ENCODE measurements at regions not wholly inside any gene's neighbourhood (a gene's known extent, or its start where the extent isn't known, plus 50 kb on each side); places are given as distances from the start of the nearest gene placed in this dataset.

GRCh38 chr5:107291866-107292265 lies 378.9 kb downstream of the EFNA5 start:
- H2AK9ac ChIP-seq (replicated peaks; ENCODE audit: low read depth, low read length, poor library complexity), result no peak overlapping the region
- H3K79me1 ChIP-seq (ENCODE audit: low read depth in 1 of 2, low read length in 2 of 2), result no peaks in the 10 kb centered on the region
- H4K8ac ChIP-seq (ENCODE audit: low read depth in 2 of 2, low read length in 2 of 2), result no peak overlapping the region
- no peaks in the 10 kb centered on the region for H3K27me3 ChIP-seq (ENCODE audit: control insufficient read depth, insufficient read depth, low read length)
- no peak overlapping the region for H3K4ac ChIP-seq (ENCODE audit: low read depth, low read length)
- no peaks in the 10 kb centered on the region for H3K9me3 ChIP-seq (ENCODE audit: control insufficient read depth, insufficient read depth, low read length)
- CTCF ChIA-PET, result no interaction called here
- H3K56ac ChIP-seq (ENCODE audit: extremely low read depth, insufficient read depth, low read length), result no peak overlapping the region
- BruUV-seq (replicated peaks), result no TSS peak
- DNase-seq (no peak), ATAC-seq (ENCODE audit: low read depth) (no peak)
- POLR2A ChIA-PET (ENCODE audit: unreplicated experiment), result no interaction called here
- H2BK15ac ChIP-seq (ENCODE audit: low read depth, low read length), result no peak overlapping the region
- H2BK5ac ChIP-seq (ENCODE audit: low read depth, low read length, poor library complexity, severe bottlenecking), result no peak overlapping the region
- H2AK5ac ChIP-seq (ENCODE audit: low read depth, low read length), result no peak overlapping the region
- no peak overlapping the region for H4K5ac ChIP-seq (ENCODE audit: low read depth, low read length)
- no peaks in the 10 kb centered on the region for H3K9me1 ChIP-seq (ENCODE audit: insufficient read depth, low read length)
- no peak overlapping the region for H4K91ac ChIP-seq (ENCODE audit: insufficient read depth, low read depth, low read length)
- TF ChIP-seq CHD1 (IDR thresholded peaks at IDR 0.05; ENCODE audit: low read depth, low read length) (no peak), MAZ (IDR thresholded peaks at IDR 0.05; ENCODE audit: borderline replicate concordance, low read depth, low read length) (no peak), RCOR1 (IDR thresholded peaks at IDR 0.05; ENCODE audit: insufficient replicate concordance, low read length) (no peak), ELK1 (IDR thresholded peaks at IDR 0.05; ENCODE audit: borderline replicate concordance, low read depth, low read length) (no peak), MAFK (IDR thresholded peaks at IDR 0.05; ENCODE audit: low read depth, low read length) (no peak), RFX5 (IDR thresholded peaks at IDR 0.05; ENCODE audit: low read depth, low read length) (no peak), POLR2A (IDR thresholded peaks at IDR 0.05; ENCODE audit: low read depth, low read length) (no peak), RAD21 (IDR thresholded peaks at IDR 0.05; ENCODE audit: low read length) (no peak), CTCF (conservative IDR thresholded peaks at IDR 0.05; ENCODE audit: low read depth, low read length) (no peak), NFE2L2 (IDR thresholded peaks at IDR 0.05; ENCODE audit: low read depth, low read length) (no peak)
- TF ChIP-seq, protein P1, sequence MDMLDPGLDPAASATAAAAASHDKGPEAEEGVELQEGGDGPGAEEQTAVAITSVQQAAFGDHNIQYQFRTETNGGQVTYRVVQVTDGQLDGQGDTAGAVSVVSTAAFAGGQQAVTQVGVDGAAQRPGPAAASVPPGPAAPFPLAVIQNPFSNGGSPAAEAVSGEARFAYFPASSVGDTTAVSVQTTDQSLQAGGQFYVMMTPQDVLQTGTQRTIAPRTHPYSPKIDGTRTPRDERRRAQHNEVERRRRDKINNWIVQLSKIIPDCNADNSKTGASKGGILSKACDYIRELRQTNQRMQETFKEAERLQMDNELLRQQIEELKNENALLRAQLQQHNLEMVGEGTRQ (IDR thresholded peaks at IDR 0.05; ENCODE audit: low read depth, low read length), result no peak
- no peak overlapping the region for H3K14ac ChIP-seq (replicated peaks; ENCODE audit: low read depth, low read length)
- in situ Hi-C loops (cut with MboI; ENCODE audit: low sequenced_read_pairs) (no loop called here), dilution Hi-C loops (cut with HindIII; ENCODE audit: low sequenced_read_pairs, unreplicated experiment) (no loop called here), intact Hi-C loops (cut with micrococcal nuclease) (no loop called here)
- no peaks in the 10 kb centered on the region for H4K20me1 ChIP-seq (ENCODE audit: insufficient read depth, low read length)
- H3K4me2 ChIP-seq (ENCODE audit: low read depth, low read length), result no peak overlapping the region
- H3K36me3 ChIP-seq (ENCODE audit: control insufficient read depth, insufficient read depth, low read length), result no peaks in the 10 kb centered on the region
- no peaks in the 10 kb centered on the region for H3K4me1 ChIP-seq (ENCODE audit: control insufficient read depth, insufficient read depth, low read length)
- no peak overlapping the region for H3K27ac ChIP-seq (ENCODE audit: insufficient read depth, low read length)
- H2BK120ac ChIP-seq (ENCODE audit: low read depth, low read length), result no peak overlapping the region
- H2AFZ ChIP-seq (replicated peaks; ENCODE audit: low read length, poor library complexity), result no peak overlapping the region
- no peak overlapping the region for H3K4me3 ChIP-seq (ENCODE audit: insufficient read depth, low read depth, low read length)
- H3K9ac ChIP-seq (ENCODE audit: low read depth, low read length), result no peak overlapping the region
- 94% methylated on average over 2 of the region's 4 CpGs; no CpG with 5 or more reads in 1 of the 2 experiments for WGBS, 2 experiments (ENCODE audit: extremely low coverage in 2 of 2, insufficient read length in 1 of 2)
- no peak overlapping the region for H3K23ac ChIP-seq (ENCODE audit: low read depth, low read length)
- no peak overlapping the region for H2BK20ac ChIP-seq (ENCODE audit: low read depth, low read length)
- H3K18ac ChIP-seq (ENCODE audit: low read depth, low read length), result no peak overlapping the region

Data from IMR-90 (cell line).